Cardiac muscle cell (in vitro differentiated cells and primary cell): ENCODE measurements at regions not wholly inside any gene's neighbourhood (a gene's known extent, or its start where the extent isn't known, plus 50 kb on each side); places are given as distances from the start of the nearest gene placed in this dataset.

ENCODE experiments used
- DNase-seq, 2 donors: peaks; one replicate each; pipeline versions ENCODE4 v3.0.0 to v3.0.0-alpha.2; 2010 to 2017; ENCODE audit warnings: low read depth in 1 of 2, low spot score in 1 of 2
- H3K27ac ChIP-seq: fragments of 200-600 bp; sonication (generic); 2 replicates; pipeline ENCODE4 v1.5.1; 2016
- H3K27me3 ChIP-seq: fragments of 200-600 bp; sonication (generic); 2 replicates; pipeline ENCODE4 v1.6.0; 2016; ENCODE audit warnings: control low read depth
- H3K36me3 ChIP-seq: fragments of 200-600 bp; sonication (generic); 2 replicates; pipeline ENCODE4 v1.5.1; 2016; ENCODE audit warnings: control low read depth
- H3K4me1 ChIP-seq: fragments of 200-600 bp; sonication (generic); 2 replicates; pipeline ENCODE4 v1.8.1; 2017; ENCODE audit warnings: low read depth, mild to moderate bottlenecking, mixed run types
- H3K4me3 ChIP-seq: fragments of 200-600 bp; sonication (generic); 2 replicates; pipeline ENCODE4 v1.5.1; 2016; ENCODE audit warnings: mild to moderate bottlenecking
- H3K9me3 ChIP-seq: fragments of 200-600 bp; sonication (generic); 2 replicates; pipeline ENCODE4 v1.5.1; 2017; ENCODE audit warnings: low read depth, mild to moderate bottlenecking, control low read depth
- TF ChIP-seq, protein P1 (sequence below): IDR thresholded peaks from 2 replicates; pipeline ENCODE4 v1.5.1; 2012; ENCODE audit warnings: low read depth, mild to moderate bottlenecking, low read length

DNA sequence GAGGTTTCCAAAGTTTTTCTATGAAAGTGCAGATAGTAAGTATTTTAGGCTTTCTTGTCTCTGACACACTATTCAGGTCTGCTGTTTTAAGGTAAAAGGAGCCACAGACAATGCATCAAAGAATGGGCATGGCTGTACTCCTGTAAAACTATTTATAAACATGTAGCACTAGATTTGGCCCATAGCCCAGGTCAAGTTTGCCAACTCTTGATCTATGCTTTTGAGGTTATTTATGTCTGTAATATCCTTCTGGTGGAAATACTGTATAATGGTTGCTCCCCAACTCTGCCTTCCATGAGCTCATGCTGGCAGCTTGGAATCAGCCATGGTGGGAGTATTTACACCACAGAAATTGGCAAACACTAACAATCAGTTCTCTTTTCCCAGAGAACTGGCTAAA is 244.6 kb downstream of the BUB3 start:
- TF ChIP-seq, protein P1, sequence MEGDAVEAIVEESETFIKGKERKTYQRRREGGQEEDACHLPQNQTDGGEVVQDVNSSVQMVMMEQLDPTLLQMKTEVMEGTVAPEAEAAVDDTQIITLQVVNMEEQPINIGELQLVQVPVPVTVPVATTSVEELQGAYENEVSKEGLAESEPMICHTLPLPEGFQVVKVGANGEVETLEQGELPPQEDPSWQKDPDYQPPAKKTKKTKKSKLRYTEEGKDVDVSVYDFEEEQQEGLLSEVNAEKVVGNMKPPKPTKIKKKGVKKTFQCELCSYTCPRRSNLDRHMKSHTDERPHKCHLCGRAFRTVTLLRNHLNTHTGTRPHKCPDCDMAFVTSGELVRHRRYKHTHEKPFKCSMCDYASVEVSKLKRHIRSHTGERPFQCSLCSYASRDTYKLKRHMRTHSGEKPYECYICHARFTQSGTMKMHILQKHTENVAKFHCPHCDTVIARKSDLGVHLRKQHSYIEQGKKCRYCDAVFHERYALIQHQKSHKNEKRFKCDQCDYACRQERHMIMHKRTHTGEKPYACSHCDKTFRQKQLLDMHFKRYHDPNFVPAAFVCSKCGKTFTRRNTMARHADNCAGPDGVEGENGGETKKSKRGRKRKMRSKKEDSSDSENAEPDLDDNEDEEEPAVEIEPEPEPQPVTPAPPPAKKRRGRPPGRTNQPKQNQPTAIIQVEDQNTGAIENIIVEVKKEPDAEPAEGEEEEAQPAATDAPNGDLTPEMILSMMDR: no peak
- Histone ChIP-seq H3K9me3 (no peaks in the 10 kb centered on the region), H3K27ac (no peak overlapping the region), H3K4me3 (no peak overlapping the region), H3K4me1 (no peaks in the 10 kb centered on the region), H3K36me3 (no peaks in the 10 kb centered on the region), H3K27me3 (no peaks in the 10 kb centered on the region)
- DNase-seq: no peak

DNA sequence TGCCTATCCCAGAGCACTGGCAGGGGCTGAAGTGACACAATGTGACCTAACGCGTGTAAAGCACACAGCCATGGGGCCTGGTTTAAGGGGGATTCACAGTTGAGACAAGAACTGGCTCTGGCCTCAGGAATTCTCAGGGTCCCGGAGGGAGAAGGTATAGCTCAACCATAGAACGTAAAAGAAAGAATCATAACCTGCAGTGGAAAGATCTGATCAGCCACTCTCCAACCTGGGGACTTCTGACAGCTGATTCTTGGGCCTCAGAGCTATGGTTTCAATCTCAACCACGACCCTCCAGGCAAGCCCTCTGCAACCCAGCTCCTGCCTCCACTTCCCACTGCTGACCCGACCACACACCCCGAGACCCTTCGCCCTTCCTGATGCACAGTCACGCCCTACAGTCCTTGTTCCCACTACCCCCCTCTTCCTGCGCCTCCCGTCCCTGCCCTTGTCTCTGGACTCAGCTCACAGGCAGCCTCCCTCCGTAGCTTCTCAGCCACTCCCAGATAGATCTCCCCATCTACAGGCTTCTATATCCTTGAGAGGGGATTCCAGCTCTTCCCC is 245.2 kb downstream of the BUB3 start:
- Histone ChIP-seq H3K36me3 (no peaks in the 10 kb centered on the region), H3K9me3 (no peaks in the 10 kb centered on the region), H3K27me3 (no peaks in the 10 kb centered on the region), H3K4me3 (no peak overlapping the region), H3K4me1 (no peaks in the 10 kb centered on the region), H3K27ac (no peak overlapping the region)
- TF ChIP-seq, protein P1: no peak
- DNase-seq: no peak

DNA sequence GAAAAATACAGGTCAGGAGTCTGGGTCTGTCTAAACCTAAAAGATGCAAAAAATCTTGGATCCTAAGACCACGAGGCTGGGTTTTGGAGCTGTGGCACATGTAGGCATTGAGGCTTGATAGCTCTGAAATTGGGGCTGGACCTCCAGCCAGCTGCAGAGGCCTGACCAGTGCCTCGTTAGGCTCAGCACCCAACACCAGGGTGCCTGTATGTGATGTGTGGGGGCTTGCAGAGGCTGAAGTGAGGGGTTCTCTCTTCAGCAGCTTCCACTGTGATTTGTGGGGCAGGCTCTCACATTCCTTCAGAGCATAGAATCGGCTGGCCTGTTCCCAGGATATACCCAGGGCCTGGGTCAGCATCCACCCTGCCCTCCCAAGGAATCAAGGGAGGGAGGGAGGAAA is 247.8 kb downstream of the BUB3 start:
- no peaks in the 10 kb centered on the region for H3K36me3 ChIP-seq
- DNase-seq: no peak
- TF ChIP-seq, protein P1: no peak
- H3K4me3 ChIP-seq: no peak overlapping the region
- H3K27ac ChIP-seq: no peak overlapping the region
- no peaks in the 10 kb centered on the region for H3K4me1 ChIP-seq
- no peaks in the 10 kb centered on the region for H3K27me3 ChIP-seq
- no peaks in the 10 kb centered on the region for H3K9me3 ChIP-seq

DNA sequence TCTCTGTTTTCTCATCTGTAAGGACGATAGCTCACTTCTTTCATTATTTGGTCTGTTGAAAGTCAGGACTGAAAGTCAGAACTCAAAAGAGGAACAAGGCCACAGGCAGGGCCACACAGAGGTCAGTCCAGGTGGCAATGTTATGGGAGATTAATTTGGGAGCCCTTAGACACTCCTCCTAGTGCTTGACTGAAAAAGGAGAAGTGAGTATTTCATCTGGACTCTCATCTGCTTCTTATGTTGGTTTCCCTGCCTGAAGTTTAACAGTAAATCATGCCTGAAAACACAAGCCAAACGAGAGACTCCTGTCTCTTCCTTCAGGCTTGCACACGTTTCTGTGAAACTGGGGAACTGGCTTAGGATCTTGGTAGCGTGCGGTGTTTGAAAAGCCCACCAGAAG is 248.5 kb downstream of the BUB3 start:
- DNase-seq: no peak
- TF ChIP-seq, protein P1: no peak
- Histone ChIP-seq H3K27ac (no peak overlapping the region), H3K36me3 (no peaks in the 10 kb centered on the region), H3K9me3 (no peaks in the 10 kb centered on the region), H3K4me1 (no peaks in the 10 kb centered on the region), H3K27me3 (no peaks in the 10 kb centered on the region), H3K4me3 (no peak overlapping the region)

DNA sequence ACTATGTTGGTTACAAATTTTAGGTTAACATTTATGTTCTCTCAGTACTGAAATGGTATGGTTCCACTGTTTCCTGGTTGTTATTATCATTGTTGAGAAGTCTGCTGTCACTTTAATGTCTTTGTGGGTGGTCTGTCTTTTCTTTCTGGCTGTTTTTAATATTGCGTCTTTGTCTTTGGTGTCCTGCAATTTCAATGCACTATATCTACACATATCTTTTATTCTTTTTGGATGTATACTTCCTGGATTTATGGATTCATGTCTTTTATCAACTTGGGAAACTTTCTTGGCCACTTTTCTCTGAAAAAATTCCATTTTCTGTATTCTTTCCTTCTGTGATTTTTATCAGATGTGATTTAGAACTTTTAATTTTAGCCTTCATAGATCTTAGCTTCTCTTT is 250.2 kb downstream of the BUB3 start:
- Histone ChIP-seq H3K4me1 (no peaks in the 10 kb centered on the region), H3K36me3 (no peaks in the 10 kb centered on the region), H3K9me3 (no peaks in the 10 kb centered on the region), H3K27ac (no peak overlapping the region), H3K27me3 (no peaks in the 10 kb centered on the region), H3K4me3 (no peak overlapping the region)
- TF ChIP-seq, protein P1: no peak
- no peak for DNase-seq

DNA sequence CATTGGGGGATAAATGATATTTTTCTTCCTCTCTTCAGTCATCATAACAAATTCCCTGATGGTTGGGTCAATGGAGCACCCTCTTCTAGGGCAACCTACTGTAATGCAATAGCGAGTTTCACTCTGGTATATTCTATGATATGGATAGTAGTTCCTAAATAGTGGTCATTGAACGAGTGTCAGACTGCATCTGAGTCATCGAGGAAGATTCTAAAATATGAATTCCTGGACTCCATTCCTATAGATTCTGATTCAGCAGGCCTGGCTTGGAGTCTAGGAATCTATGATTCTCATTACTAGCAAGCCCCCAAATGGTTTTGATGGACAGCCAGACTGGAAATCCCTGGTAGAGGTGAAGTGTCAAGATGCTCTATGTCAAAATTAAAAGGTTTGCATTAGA is 254.5 kb downstream of the BUB3 start:
- no peak overlapping the region for H3K27ac ChIP-seq
- TF ChIP-seq, protein P1: no peak
- H3K4me1 ChIP-seq: no peaks in the 10 kb centered on the region
- H3K27me3 ChIP-seq: no peaks in the 10 kb centered on the region
- H3K9me3 ChIP-seq: no peaks in the 10 kb centered on the region
- no peaks in the 10 kb centered on the region for H3K36me3 ChIP-seq
- no peak overlapping the region for H3K4me3 ChIP-seq
- no peak for DNase-seq
